T47D (cell line): ENCODE measurements at regions not wholly inside any gene's neighbourhood (a gene's known extent, or its start where the extent isn't known, plus 50 kb on each side); places are given as distances from the start of the nearest gene placed in this dataset.
A peak's percentile ranks its signal among the peaks of the same experiment; 100 is the strongest.

Source experiments
- DNase-seq, 2 experiments: peaks; one replicate each; pipeline versions ENCODE4 v3.0.0 to v3.0.0-alpha.2; 2011 to 2012; ENCODE audit warnings: low read depth in 1 of 2, low spot score in 1 of 2
- JUND ChIP-seq: IDR thresholded peaks from 2 replicates; pipeline ENCODE4 v1.6.1; 2012; ENCODE audit warnings: low read depth
- in situ Hi-C: cut with HindIII; loops from 2 replicates; pipeline ENCODE4 v1.10.0; 2016; ENCODE audit warnings: low sequenced_read_pairs, low pct_unique_long_range_greater_than_20kb

DNA sequence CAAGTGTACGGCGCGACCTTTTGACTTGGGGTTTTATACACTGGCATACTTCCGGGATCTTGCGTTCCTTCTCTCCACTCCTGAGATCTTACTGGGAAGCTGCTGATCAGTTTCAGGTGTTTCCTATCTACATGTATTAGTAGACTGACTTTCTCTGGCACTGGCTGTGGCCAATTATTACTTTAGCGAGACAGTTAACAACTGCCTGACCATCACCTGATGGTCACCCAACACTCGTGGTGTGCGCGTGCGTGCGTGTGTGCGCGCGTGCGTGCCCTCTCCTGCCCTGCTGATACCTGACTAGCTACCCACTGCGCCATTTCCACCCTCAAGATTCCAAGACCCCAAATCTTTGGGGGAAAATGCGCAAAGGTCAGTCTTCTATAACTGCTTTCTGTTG is 249.9 kb downstream of the AEBP2 start:
- DNase-seq, result no peak
- TF ChIP-seq JUND, result no peak
- in situ Hi-C loops, result no loop called here

DNA sequence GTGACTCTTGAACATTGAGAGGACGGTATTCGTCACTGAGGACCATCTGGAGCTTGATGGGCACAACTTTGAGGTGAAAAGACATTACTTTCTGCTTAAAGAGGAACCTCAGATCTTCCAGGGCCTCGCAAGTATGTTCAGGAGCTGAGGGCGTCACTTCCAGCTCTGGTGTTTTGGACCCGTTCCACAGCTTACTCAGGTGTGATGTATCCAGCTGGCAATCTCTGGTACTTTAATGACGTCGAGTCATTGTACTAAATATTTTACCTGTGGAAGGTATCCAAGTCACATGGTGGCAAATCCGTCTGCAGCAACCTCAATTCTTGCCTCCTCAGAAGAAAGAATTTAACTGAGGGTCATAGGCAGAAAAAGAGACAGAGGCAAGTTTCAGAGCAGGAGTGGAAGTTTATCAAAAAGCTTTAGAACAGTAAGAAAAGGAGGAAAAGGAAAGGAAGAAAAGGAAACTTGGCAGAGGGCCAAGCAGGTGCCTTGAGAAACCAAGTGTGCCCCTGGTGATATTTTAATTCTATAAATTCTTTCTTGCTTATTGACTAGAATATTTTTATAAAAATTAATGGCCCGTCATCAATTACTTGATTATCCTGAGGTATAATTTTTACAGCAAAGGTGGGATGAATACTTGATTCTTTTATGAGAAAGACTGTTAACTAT is 250.6 kb downstream of the AEBP2 start:
- in situ Hi-C loops, result no loop called here
- peak in 1 of 2 experiments; percentile 54 for DNase-seq
- TF ChIP-seq JUND, result no peak

DNA sequence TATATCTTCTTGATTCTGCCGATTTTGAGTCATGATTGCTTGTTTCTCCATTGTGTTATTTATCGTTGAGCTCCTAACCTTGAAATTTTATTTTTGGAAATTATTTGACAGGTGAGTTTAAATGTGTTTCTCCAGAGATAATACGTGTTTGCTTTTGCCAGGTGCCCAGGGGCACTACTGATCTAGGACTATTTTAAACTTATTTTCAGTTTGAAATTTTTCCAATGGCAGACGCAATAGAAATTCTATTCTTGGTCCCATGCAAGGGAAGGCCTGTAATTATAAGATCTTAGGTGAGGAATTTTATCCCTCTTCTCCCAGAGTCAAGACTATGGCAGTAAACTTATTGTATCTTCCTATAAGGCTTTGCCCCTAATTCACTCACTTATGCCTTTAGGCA is 252.8 kb downstream of the AEBP2 start:
- TF ChIP-seq JUND, result no peak
- in situ Hi-C loops, result no loop called here
- DNase-seq, result no peak

DNA sequence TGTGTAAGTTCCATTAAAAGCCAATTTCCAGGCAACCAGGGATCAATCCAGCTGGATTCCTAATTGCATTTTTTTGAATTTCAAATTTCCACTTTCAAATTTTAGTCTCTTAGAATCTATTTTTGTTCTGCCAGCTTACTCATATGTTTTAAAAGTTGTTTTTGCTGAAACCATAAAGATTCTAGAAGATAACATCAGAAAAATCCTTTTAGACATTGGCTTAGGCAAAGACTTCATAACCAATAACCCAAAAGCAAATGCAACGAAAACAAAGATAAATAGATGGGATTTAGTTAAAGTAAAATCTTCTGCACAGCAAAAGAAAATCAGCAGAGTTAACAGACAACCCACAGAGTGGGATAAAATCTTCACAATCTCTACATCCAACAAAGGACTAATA is 253.3 kb downstream of the AEBP2 start:
- in situ Hi-C loops, result no loop called here
- TF ChIP-seq JUND, result no peak
- no peak for DNase-seq

DNA sequence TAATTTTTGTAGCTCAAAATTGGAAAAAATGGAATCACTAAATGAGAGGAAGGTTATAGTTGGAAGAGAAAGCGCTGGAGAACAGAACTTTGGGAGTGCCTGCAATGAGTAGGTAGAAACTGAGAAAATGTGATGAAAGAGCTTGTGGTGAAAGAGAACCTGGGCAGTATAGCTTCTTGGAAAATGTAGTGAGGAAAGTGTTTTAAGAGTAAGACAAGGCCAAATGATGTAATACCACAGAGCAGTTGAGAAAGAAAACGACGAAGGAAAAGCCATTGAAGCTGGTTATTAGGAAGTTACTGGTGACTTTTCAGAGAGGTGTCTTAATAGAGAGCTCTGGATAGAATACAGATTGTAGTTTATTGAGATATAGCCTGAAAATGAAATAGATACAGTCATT is 255.3 kb downstream of the AEBP2 start:
- DNase-seq, result no peak
- TF ChIP-seq JUND, result no peak
- in situ Hi-C loops, result no loop called here

DNA sequence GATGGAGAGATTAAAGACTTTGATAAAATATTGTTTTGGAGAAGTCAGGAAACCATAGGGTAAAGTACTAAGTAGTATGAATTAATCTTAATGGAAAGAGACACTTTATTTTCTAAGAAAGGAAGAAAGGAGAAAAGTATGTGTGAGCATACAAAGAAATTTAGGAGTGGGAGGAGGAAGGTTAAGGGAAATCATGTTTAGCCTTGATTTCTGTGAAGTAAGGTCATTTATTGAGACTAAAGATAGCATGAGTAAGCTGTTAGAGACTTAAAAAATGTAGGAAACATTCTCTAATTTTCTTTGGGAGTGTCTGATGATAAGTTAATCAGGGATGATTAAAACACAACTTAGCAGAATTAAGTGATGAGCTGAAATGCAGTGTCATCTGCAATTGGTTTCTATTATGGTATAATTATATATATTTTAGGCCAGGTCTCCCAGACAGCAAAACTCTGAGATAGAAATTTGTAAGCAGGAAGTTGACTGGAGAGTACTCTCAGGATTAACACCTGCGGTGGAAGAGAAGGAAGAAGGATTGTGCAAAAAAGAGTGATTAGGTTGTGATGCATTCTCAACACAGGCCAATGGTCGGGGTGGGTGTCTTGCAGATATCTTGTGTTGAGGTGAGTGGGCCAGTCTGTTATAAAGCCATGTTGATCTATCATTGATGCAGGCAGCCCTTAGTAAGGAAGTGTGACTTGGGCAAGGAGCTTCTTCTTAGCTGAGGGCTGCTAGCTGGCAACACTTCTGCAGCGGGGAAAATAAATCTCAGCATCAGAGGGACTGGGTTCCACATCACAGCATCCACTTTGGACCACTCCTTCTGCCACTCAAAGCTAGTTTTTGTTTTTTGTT is 256.2 kb downstream of the AEBP2 start:
- DNase-seq, result no peak
- no peak for TF ChIP-seq JUND
- in situ Hi-C loops, result no loop called here

DNA sequence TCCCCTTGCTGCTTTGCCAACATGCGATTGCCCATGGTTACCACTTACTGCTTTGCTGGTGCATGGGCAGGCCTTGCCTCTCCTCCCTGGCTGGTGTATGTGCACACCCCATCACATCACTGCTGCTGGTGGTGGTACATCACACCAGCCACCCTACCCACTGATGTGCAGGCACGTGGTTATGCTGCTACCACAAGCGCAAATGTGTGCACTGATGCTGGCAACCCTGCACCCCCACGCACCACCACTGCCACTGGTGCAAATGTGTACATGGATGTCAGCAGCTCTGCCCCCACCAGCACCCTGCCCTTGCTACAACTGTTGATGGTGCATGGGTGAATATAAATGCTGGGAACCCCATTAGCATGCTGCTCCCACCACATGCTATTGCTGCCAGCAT is 261.7 kb downstream of the AEBP2 start:
- no peak for DNase-seq
- in situ Hi-C loops, result no loop called here
- no peak for TF ChIP-seq JUND

DNA sequence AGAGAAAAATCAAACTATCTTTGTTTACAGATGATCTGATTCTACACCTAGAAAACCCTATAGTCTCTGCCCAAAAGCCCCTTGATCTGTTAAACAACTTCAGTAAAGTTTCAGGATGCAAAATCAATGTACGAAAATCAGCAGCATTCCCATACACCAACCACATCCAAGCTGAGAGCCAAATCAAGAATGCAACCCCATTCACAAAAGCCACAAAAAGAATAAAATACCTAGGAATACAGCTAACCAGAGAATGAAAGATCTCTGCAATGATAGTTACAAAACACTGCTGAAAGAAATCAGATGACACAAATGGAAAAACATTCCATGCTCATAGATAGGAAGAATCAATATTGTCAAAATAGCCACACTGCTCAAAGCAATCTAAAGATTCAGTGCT is 265.7 kb downstream of the AEBP2 start:
- no peak for TF ChIP-seq JUND
- in situ Hi-C loops, result no loop called here
- no peak for DNase-seq

DNA sequence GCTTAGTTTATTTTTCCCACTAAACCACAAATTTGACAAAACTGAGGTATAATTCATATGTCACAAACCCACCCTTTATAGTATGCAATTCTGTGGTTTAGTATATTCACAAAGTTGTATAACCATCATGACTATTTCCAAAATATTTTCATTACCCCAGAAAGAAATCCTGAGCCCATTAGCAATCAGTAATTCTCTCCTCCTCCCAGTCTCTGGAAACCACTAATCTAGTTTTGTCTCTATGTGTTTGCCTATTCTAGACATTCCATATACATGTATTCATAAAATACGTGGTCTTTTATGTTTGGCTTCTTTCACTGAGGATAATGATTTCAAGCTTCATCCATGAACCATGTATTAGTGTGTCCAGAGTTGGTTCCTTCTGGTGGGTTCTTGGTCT is 267.6 kb downstream of the AEBP2 start:
- DNase-seq, result no peak
- TF ChIP-seq JUND, result no peak
- in situ Hi-C loops, result no loop called here

DNA sequence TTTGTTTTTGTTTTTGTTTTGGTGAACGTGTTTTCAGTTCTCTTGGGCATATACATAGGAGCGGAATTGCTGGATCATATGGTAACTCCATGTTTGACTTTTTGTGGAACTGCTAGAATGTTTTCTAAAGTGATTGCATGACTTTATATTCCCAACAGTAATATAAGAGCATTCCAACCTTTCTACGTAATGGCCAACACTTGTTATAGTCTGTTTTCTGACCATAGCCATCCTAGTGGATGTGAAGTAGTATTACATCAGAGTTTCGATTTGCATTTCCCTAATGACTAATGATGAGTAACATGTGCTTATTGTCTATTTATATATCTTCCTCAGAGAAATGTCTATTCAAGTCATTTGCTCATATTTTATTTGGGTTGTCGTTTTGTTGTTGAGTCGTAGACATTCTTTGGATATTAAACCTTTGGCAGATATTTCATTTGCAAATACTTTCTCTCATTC is 268.7 kb downstream of the AEBP2 start:
- no peak for DNase-seq
- TF ChIP-seq JUND, result no peak
- in situ Hi-C loops, result no loop called here

DNA sequence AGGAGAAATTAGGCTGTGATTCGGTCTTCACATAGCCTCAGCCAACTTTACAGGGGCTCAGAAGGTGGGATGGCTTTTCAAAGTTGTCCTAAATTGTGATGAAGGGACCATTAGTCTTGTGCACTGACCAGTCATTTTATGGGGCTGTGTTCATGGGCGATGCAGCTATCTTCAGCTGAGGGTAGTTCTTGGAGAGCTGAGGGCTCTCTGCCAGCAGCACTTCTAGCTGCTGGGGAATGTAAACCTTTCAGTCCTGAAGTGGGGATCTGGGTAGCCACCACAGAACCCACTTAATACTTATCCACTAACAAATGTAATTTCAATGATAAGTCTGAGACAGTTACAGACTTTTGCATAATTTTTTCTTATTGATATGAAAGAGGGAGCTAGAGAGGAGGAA is 270.6 kb downstream of the AEBP2 start:
- no peak for DNase-seq
- no peak for TF ChIP-seq JUND

DNA sequence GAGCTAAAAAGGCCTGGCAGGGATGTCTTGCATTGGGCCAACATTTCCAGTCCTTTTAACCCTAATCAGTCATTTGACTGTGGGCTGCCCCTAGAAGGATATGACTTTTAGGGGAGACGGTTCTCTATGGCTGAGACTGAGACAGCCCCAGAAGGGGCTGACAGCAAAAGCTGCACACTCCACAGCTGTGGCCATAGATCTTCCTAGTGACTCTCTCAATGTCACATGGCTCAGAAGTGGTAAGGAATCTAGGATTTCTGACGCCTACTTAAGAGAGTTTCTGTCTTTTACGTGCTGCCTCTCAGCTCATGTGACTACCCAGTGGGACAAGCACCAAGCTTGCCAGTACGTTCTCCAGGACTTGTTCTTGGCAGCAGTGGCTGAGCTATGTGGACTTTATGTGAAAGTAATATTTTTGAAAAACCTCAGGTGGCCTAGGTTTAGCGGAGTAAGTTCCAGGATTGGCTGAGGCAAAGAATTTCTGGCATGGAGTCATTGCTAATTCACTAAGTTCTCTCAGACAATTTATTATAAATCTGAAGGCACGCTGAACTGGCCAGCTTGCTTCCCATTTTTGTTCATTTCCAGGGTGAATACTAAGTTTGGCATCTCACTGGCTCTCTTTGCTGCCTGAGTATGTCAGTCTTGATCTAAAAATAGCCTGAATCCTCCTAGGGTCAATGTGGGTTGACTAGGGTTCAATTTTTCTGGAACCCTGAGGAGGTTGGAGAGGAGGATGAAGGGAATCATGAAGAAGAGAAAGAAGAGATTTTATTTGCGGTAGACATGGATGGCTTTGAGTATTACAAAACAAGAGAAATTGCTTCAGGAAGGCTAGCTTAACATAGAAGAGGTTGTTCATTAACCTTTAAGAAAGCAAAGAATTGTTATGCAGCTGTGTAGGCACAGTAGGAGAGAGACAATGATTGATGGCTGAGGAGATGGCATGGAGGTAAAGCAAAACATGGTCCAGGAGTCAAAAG is 271.8 kb downstream of the AEBP2 start:
- no peak for DNase-seq
- in situ Hi-C loops, result no loop called here
- TF ChIP-seq JUND, result no peak

More for the DNA sequence above, 270.6 kb downstream of the AEBP2 start:
- in situ Hi-C loops, result no loop called here
